ENCODE measurements at regions not wholly inside any gene's neighbourhood (a gene's known extent, or its start where the extent isn't known, plus 50 kb on each side); places are given as distances from the start of the nearest gene placed in this dataset.

GRCh38 chr16:22967521-22968095 lies 153.6 kb downstream of the HS3ST2 start:
- no peak overlapping the region for H3K27ac ChIP-seq
- intact Hi-C loops (cut with DNase I) = no loop called here
- no peak for DNase-seq

More at GRCh38 chr16:22967521-22968095, 153.6 kb downstream of the HS3ST2 start:
- WGBS, 2 donors = 56 to 82% methylated on average over 1 of the region's 1 CpG
- no peaks in the 10 kb centered on the region for H3K27me3 ChIP-seq
- H3K36me3 ChIP-seq = no peaks in the 10 kb centered on the region
- H3K9me3 ChIP-seq = no peaks in the 10 kb centered on the region
- H3K4me3 ChIP-seq = no peak overlapping the region
- H3K4me1 ChIP-seq = no peaks in the 10 kb centered on the region
- TF ChIP-seq POLR2A (IDR thresholded peaks at IDR 0.05) (no peak), EP300 (IDR thresholded peaks at IDR 0.05) (no peak), POLR2AphosphoS5 (IDR thresholded peaks at IDR 0.05) (no peak)
